HL-60 (cell line): ENCODE measurements at regions not wholly inside any gene's neighbourhood (a gene's known extent, or its start where the extent isn't known, plus 50 kb on each side); places are given as distances from the start of the nearest gene placed in this dataset.

Experiments
- DNase-seq, 2 experiments: peaks; one replicate each; pipeline ENCODE4 v3.0.0-alpha.2; 2010 to 2020; ENCODE audit warnings: low read depth in 1 of 2, low spot score in 1 of 2
- H3K27ac ChIP-seq: fragments of 250-450 bp; sonication (Bioruptor Pico); replicated peaks from 2 replicates; pipeline ENCODE4 v1.5.1; 2020; ENCODE audit warnings: mild to moderate bottlenecking, moderate library complexity
- H3K27me3 ChIP-seq: fragments of 250-450 bp; sonication (Bioruptor Pico); 2 replicates; pipeline ENCODE4 v1.5.1; 2021; ENCODE audit warnings: mild to moderate bottlenecking, moderate library complexity; ENCODE audit not compliant: insufficient read depth, poor library complexity, severe bottlenecking
- H3K4me3 ChIP-seq: replicated peaks from 2 replicates; pipeline ENCODE4 v1.5.1; 2011; ENCODE audit warnings: mild to moderate bottlenecking, control low read depth, low read length; ENCODE audit not compliant: insufficient read depth
- GABPA ChIP-seq: IDR thresholded peaks from 2 replicates; pipeline ENCODE4 v1.6.1; 2012; ENCODE audit warnings: low read depth
- POLR2AphosphoS5 ChIP-seq: IDR thresholded peaks from 2 replicates; pipeline ENCODE4 v1.6.1; 2012; ENCODE audit warnings: low read depth
- SPI1 ChIP-seq: IDR thresholded peaks from 2 replicates; pipeline ENCODE4 v1.6.1; 2012; ENCODE audit warnings: low read depth, mild to moderate bottlenecking, borderline replicate concordance
- TF ChIP-seq, protein P1 (sequence below): IDR thresholded peaks from one replicate; pipeline ENCODE4 v1.5.1; 2011; ENCODE audit warnings: low read length, control low read depth, inconsistent platforms; ENCODE audit not compliant: insufficient read depth
- TF ChIP-seq, protein P2 (sequence below): IDR thresholded peaks from 2 replicates; pipeline ENCODE4 v1.6.1; 2012; ENCODE audit warnings: low read depth; ENCODE audit not compliant: insufficient replicate concordance

DNA sequence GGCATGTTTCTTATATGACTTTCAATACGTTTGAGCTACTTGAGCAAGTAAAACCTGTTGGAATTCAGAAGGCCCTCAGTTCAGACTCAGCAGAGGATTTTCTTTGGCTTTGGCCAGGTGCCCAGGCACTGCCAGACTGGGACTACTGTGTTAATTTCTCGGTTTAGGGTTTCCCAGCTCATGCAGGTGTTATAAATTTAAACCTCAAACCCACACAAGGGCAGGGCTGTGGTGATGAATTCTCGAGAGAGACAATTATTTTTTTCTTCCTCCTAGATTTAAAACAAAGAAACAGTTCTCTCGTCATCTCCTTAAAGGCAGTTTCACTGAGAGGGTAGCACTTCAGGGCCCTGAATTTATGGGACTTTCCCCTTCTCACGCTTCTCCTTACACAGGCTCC is 406.0 kb upstream of the PIK3R1 start:
- TF ChIP-seq, protein P1, sequence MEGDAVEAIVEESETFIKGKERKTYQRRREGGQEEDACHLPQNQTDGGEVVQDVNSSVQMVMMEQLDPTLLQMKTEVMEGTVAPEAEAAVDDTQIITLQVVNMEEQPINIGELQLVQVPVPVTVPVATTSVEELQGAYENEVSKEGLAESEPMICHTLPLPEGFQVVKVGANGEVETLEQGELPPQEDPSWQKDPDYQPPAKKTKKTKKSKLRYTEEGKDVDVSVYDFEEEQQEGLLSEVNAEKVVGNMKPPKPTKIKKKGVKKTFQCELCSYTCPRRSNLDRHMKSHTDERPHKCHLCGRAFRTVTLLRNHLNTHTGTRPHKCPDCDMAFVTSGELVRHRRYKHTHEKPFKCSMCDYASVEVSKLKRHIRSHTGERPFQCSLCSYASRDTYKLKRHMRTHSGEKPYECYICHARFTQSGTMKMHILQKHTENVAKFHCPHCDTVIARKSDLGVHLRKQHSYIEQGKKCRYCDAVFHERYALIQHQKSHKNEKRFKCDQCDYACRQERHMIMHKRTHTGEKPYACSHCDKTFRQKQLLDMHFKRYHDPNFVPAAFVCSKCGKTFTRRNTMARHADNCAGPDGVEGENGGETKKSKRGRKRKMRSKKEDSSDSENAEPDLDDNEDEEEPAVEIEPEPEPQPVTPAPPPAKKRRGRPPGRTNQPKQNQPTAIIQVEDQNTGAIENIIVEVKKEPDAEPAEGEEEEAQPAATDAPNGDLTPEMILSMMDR = no peak
- TF ChIP-seq, protein P2, sequence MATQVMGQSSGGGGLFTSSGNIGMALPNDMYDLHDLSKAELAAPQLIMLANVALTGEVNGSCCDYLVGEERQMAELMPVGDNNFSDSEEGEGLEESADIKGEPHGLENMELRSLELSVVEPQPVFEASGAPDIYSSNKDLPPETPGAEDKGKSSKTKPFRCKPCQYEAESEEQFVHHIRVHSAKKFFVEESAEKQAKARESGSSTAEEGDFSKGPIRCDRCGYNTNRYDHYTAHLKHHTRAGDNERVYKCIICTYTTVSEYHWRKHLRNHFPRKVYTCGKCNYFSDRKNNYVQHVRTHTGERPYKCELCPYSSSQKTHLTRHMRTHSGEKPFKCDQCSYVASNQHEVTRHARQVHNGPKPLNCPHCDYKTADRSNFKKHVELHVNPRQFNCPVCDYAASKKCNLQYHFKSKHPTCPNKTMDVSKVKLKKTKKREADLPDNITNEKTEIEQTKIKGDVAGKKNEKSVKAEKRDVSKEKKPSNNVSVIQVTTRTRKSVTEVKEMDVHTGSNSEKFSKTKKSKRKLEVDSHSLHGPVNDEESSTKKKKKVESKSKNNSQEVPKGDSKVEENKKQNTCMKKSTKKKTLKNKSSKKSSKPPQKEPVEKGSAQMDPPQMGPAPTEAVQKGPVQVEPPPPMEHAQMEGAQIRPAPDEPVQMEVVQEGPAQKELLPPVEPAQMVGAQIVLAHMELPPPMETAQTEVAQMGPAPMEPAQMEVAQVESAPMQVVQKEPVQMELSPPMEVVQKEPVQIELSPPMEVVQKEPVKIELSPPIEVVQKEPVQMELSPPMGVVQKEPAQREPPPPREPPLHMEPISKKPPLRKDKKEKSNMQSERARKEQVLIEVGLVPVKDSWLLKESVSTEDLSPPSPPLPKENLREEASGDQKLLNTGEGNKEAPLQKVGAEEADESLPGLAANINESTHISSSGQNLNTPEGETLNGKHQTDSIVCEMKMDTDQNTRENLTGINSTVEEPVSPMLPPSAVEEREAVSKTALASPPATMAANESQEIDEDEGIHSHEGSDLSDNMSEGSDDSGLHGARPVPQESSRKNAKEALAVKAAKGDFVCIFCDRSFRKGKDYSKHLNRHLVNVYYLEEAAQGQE = no peak
- TF ChIP-seq POLR2AphosphoS5 (no peak), SPI1 (no peak), GABPA (no peak)
- Histone ChIP-seq H3K4me3 (no peak overlapping the region), H3K27ac (no peak overlapping the region), H3K27me3 (no peaks in the 10 kb centered on the region)
- DNase-seq = no peak

DNA sequence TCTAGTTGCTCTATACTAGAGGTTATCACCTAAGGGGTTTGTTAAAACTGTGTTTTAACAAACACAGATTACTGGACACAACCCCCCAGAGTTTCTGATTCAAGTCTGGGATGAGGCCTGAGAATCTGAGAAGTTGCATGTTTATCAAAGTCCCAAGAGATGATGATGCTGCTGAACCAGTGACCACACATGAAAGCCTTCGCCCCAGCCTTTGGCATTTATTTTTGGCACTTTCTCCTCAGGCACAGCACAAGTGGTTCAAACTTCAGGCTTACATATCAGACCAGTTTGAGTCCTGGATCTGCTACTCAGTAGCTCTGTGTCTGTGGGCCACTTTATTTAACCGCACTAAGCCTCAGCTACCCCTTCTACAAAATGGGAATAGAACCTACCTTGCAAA is 407.2 kb upstream of the PIK3R1 start:
- no peak overlapping the region for H3K27ac ChIP-seq
- H3K4me3 ChIP-seq = no peak overlapping the region
- no peaks in the 10 kb centered on the region for H3K27me3 ChIP-seq
- TF ChIP-seq, protein P2 = no peak
- TF ChIP-seq, protein P1 = no peak
- DNase-seq = no peak

DNA sequence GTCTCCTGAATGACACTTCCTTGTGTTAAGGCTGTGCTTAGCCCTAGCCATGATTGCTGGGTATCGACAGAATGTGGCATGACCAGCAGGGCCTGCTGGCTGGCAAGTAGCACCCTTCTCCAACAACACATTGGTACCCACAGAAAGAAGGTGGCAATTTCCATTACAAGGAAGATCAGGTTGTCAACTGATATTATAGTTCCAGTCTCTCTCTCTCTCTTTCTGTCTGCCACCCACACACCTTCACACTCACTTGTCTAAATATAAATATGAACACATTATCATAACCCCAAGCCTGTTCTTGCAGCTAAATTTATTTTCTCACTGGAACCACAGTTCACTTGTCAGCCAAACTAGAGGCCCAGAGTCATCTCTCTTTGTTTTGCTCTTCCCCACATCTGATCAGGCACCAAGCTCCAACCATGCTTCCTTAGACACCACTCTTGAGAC is 408.1 kb upstream of the PIK3R1 start:
- no peaks in the 10 kb centered on the region for H3K27me3 ChIP-seq
- no peak for TF ChIP-seq SPI1
- no peak for TF ChIP-seq GABPA
- TF ChIP-seq POLR2AphosphoS5 = no peak
- TF ChIP-seq, protein P2 = no peak
- TF ChIP-seq, protein P1 = no peak
- H3K4me3 ChIP-seq = no peak overlapping the region
- no peak for DNase-seq
- no peak overlapping the region for H3K27ac ChIP-seq
